Muscle of leg (tissue), 3 donors: ENCODE measurements at regions not wholly inside any gene's neighbourhood (a gene's known extent, or its start where the extent isn't known, plus 50 kb on each side); places are given as distances from the start of the nearest gene placed in this dataset.
"Not testable (repeated sequence)": the region's sequence is repeated elsewhere in the genome, so short reads cannot be mapped to it uniquely, and the experiment has no call there.

Experiments used
- DNase-seq: peaks from one replicate; pipeline ENCODE4 v3.0.0; 2013
- H3K27ac ChIP-seq: one replicate; pipeline ENCODE4 v1.5.1; 2013; ENCODE audit warnings: mild to moderate bottlenecking, low read length, control low read depth
- H3K27me3 ChIP-seq: one replicate; pipeline ENCODE4 v1.6.1; 2013; ENCODE audit warnings: low read length; ENCODE audit not compliant: control insufficient read depth, insufficient read depth
- H3K36me3 ChIP-seq: one replicate; pipeline ENCODE4 v1.6.1; 2013; ENCODE audit warnings: low read length; ENCODE audit not compliant: control insufficient read depth, insufficient read depth
- H3K4me1 ChIP-seq: one replicate; pipeline ENCODE4 v1.6.1; 2013; ENCODE audit warnings: low read length; ENCODE audit not compliant: control insufficient read depth, insufficient read depth
- H3K4me3 ChIP-seq: one replicate; pipeline ENCODE4 v1.5.1; 2013; ENCODE audit warnings: low read length, control low read depth
- H3K9me3 ChIP-seq: replicated peaks from 2 replicates; pipeline ENCODE4 v1.6.1; 2013; ENCODE audit warnings: low read depth, low read length; ENCODE audit not compliant: control insufficient read depth
- WGBS: methylation state at CpG from one replicate; pipeline ENCODE4 v1.1.5; 2013; ENCODE audit warnings: missing lambda C conversion rate; ENCODE audit not compliant: insufficient coverage; 5-methylcytosine and 5-hydroxymethylcytosine counted together

DNA sequence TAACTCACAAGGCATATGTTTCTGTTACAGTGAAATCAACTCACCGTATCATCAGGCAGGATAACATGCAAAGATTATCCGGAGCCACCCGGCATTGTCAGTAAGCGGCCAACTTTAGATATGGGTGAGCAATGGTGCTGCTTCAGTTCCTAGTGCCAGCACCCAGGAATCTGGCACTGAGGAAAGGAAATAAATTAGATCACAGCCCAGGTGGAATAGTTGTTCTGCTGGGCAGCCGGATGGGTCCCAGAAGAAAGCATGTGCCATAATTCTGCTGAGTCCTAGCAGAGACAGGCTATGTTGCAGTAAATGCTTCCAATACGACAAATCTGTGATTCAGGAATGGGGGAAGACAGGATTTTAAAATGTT lies 183.6 kb upstream of the SPTLC3 start:
- no peaks in the 10 kb centered on the region for H3K36me3 ChIP-seq
- no peaks in the 10 kb centered on the region for H3K9me3 ChIP-seq
- 58% methylated on average over 5 of the region's 6 CpGs for WGBS
- peaks cover 31% of the 10 kb centered on the region for H3K4me1 ChIP-seq
- H3K4me3 ChIP-seq = no peak overlapping the region
- H3K27ac ChIP-seq = no peak overlapping the region
- DNase-seq = peak; percentile 60
- H3K27me3 ChIP-seq = no peaks in the 10 kb centered on the region

GRCh38 chr20:12827816-12828385 lies 180.9 kb upstream of the SPTLC3 start:
- Histone ChIP-seq H3K4me3 (no peak overlapping the region), H3K27me3 (no peaks in the 10 kb centered on the region), H3K36me3 (no peaks in the 10 kb centered on the region), H3K9me3 (no peaks in the 10 kb centered on the region), H3K27ac (no peak overlapping the region), H3K4me1 (peaks cover 20% of the 10 kb centered on the region)
- DNase-seq = no peak
- no CpG with 5 or more reads among the region's 2 CpGs for WGBS

DNA sequence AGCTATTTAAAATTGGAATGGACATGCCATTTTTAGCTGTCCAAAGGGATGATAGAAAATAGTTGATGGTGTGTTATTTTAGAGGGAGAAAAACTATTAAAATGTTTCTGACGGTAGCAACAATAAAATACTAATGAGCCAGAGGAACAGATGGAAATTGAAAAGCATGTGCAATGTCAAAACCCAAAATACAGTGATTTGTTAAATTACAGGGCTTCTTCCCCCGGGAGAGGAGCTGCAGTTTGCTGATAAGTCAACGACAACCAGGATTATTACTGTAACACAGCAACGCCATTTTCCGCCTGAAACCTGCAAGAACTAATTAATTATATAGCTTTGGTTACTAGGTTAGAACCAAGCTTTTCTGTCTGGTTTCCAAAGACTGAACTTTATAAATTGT lies 179.6 kb upstream of the SPTLC3 start:
- 14% methylated on average over 1 of the region's 5 CpGs for WGBS
- H3K4me1 ChIP-seq = peaks cover 8% of the 10 kb centered on the region

GRCh38 chr20:12833861-12834260 lies 174.9 kb upstream of the SPTLC3 start:
- no peaks in the 10 kb centered on the region for H3K36me3 ChIP-seq
- peak; percentile 44 for DNase-seq
- H3K4me3 ChIP-seq = no peak overlapping the region
- H3K4me1 ChIP-seq = no peaks in the 10 kb centered on the region
- no peaks in the 10 kb centered on the region for H3K27me3 ChIP-seq
- no peaks in the 10 kb centered on the region for H3K9me3 ChIP-seq
- H3K27ac ChIP-seq = no peak overlapping the region
- WGBS = 60% methylated on average over 1 of the region's 1 CpG

More for the DNA sequence above, 179.6 kb upstream of the SPTLC3 start:
- Histone ChIP-seq H3K36me3 (no peaks in the 10 kb centered on the region), H3K27me3 (no peaks in the 10 kb centered on the region), H3K9me3 (no peaks in the 10 kb centered on the region), H3K27ac (no peak overlapping the region), H3K4me3 (no peak overlapping the region)
- DNase-seq = no peak

DNA sequence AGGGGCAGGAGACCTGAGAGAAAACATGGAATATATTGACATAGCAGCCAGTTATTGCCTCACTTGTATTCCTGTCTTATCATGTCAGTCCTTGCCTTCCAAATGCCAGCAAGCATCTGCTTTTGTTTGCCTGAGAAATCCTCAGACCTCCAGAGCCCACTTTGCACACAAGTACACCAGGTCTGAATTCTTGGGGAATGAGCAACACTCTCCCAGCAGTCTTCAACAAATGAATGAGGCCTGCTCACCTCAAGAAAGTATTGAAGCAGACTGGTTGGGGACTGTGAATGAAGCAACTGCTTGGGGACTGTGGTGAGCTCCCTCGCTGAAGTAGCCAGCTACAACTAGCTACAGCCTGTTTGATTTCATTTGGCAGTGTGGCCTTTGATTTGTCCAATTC lies 172.8 kb upstream of the SPTLC3 start:
- no peaks in the 10 kb centered on the region for H3K27me3 ChIP-seq
- H3K36me3 ChIP-seq = no peaks in the 10 kb centered on the region
- H3K27ac ChIP-seq = no peak overlapping the region
- H3K4me3 ChIP-seq = no peak overlapping the region
- no peak for DNase-seq
- H3K9me3 ChIP-seq = no peaks in the 10 kb centered on the region
- no peaks in the 10 kb centered on the region for H3K4me1 ChIP-seq
- no CpG with 5 or more reads among the region's 1 CpG for WGBS

- WGBS = no CpG with 5 or more reads among the region's 2 CpGs
- Histone ChIP-seq H3K4me1 (no peaks in the 10 kb centered on the region), H3K9me3 (no peaks in the 10 kb centered on the region), H3K27me3 (no peaks in the 10 kb centered on the region), H3K27ac (no peak overlapping the region), H3K4me3 (no peak overlapping the region), H3K36me3 (no peaks in the 10 kb centered on the region)
- DNase-seq = no peak
These were observed 171.1 kb upstream of the SPTLC3 start for GRCh38 chr20:12837646-12838045.

DNA sequence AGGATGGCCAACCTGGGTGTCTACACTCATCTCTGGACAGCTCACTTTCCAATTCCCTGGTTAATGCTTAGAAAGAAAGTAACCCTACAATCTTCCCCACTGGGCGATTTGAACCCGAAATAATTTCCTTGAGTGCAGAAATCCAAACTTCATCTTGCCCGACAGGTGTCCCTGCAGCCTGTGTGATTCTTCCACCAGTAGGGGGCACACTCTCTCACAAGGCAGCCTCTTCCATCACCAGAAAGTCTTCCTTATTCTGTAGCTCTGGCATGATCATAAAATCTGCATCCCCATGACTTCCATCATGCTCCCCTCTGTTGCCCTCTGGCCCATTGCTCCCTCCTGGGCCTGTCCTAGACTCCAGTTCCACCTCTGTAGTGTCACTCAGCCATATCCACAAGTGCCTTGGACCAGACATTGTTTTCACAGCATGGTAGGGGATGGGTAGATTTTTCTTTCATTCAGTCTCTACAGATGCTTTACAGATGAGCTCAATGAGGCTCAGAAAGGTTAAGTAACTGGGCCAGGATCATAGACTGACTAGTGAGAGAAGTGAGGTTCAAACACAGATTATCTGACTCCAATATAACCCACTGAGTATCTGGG lies 170.4 kb upstream of the SPTLC3 start:
- Histone ChIP-seq H3K4me3 (no peak overlapping the region), H3K27me3 (no peaks in the 10 kb centered on the region), H3K4me1 (no peaks in the 10 kb centered on the region), H3K36me3 (no peaks in the 10 kb centered on the region), H3K27ac (no peak overlapping the region), H3K9me3 (no peaks in the 10 kb centered on the region)
- no peak for DNase-seq
- WGBS = 78% methylated on average over 3 of the region's 3 CpGs

DNA sequence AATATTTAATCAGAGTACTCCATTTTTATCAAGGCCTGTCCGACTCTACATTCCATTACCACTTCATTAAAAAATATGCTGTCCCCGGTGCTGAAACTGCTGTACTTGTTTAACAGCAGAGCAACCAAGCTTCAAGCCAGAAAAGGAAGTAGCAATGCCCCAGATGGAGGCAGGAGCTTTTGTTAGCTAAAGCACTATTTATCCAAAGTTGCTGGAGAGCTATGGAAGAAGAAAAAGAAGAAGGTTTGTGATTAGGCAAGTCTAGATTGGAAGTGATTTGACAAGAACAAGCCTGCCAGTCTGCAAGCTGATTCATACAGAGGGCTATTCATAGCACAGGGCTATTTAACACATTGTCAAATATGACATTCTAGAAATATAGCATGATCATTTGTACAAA lies 160.9 kb upstream of the SPTLC3 start:
- Histone ChIP-seq H3K36me3 (no peaks in the 10 kb centered on the region), H3K4me1 (no peaks in the 10 kb centered on the region), H3K27me3 (no peaks in the 10 kb centered on the region), H3K4me3 (no peak overlapping the region), H3K27ac (no peak overlapping the region), H3K9me3 (no peaks in the 10 kb centered on the region)
- peak; percentile 77 for DNase-seq
- WGBS = 25% methylated on average over 1 of the region's 2 CpGs

DNA sequence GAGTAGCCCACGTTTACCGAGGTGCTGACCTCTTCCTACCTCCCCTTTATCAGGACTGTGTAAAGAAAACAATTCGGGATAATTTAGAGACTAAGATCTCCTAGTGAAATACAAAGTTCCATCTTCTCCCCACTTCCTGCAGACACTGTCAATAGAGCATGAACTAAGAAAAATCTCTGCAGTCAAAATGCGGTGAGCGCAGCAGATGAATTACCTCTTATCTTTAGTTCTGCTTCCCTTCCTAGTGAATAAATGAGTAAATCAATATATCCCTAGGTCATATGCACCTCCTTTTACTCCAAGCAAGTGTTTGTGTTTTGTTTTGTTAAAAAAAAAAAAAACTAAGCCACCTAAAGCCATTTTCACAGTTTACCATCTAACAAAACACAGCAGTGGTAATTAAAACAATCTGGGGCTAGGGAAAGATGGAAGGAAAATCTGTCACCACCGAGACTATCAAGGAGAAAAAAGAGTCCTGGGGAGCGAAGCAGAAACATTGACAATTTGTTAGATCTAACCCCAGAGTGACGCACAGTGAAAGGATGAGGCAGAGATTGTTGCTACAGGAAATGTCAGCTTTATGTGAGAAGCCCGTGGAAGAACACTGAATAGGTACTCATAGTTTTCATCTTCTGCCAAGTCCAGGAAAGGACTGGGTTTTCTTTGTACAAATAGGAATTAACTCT lies 159.4 kb upstream of the SPTLC3 start:
- Histone ChIP-seq H3K36me3 (no peaks in the 10 kb centered on the region), H3K27me3 (no peaks in the 10 kb centered on the region), H3K4me1 (no peaks in the 10 kb centered on the region), H3K9me3 (no peaks in the 10 kb centered on the region), H3K4me3 (no peak overlapping the region), H3K27ac (no peak overlapping the region)
- WGBS = 33% methylated on average over 1 of the region's 9 CpGs
- DNase-seq = no peak

DNA sequence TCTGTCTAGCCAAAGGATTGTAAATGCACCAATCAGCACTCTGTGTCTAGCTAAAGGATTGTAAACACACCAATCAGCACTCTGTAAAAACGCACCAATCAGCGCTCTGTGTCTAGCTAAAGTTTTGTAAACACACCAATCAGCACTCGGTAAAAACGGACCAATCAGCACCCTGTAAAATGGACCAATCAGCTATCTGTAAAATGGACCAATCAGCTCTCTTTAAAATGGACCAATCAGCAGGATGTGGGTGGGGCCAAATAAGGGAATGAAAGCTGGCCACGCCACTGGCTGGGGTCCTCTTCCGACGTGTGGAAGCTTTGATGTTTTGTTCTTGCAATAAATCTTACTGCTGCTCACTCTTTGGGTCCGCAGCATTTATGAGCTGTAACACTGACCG lies 151.1 kb upstream of the SPTLC3 start:
- H3K4me1 ChIP-seq, H3K27ac ChIP-seq, H3K36me3 ChIP-seq, DNase-seq, H3K4me3 ChIP-seq, H3K9me3 ChIP-seq, H3K27me3 ChIP-seq: not testable (repeated sequence)
- 73% methylated on average over 5 of the region's 9 CpGs for WGBS
